Gastrocnemius medialis (tissue), 4 donors: ENCODE measurements at regions not wholly inside any gene's neighbourhood (a gene's known extent, or its start where the extent isn't known, plus 50 kb on each side); places are given as distances from the start of the nearest gene placed in this dataset.

ENCODE experiments used
- POLR2A ChIP-seq, 2 donors: fragments of 450-650 bp; IDR thresholded peaks; one replicate each; pipeline ENCODE4 v1.6.1; 2017; ENCODE audit warnings: antibody characterized with exemption in 2 of 2, mild to moderate bottlenecking in 2 of 2, moderate library complexity in 2 of 2
- TF ChIP-seq, protein P1 (sequence below), 5 experiments: fragments of 450-650 bp in 3 of 5; fragments of 200-600 bp in 2 of 5; sonication (generic) in 2 of 5; IDR thresholded peaks in 4 of 5; conservative IDR thresholded peaks in 1 of 5; 1 replicate in 4 of 5; 2 replicates in 1 of 5; pipeline ENCODE4 v1.5.1; 2016 to 2019; ENCODE audit warnings: antibody characterized with exemption in 5 of 5, mild to moderate bottlenecking in 3 of 5, moderate library complexity in 3 of 5

DNA sequence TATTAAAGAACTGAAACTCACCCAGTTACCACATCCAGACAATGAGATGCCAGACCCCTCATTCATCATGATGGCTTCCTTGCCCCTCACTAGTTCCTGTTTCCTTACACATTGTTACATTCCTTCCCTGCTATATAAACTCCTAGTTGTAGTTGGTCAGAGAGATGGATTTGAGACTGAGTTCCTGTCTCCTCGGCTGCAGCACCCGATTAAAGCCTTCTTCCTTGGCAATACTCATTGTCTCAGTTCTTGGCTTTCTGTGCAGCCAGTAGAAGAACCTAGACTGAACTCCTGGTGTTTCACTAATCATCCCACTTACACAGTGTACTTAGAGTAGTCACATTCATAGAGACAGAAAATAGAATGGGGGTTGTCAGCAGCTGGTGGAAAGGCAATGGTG is 324.7 kb downstream of the TRIML1 start:
- TF ChIP-seq, protein P1, sequence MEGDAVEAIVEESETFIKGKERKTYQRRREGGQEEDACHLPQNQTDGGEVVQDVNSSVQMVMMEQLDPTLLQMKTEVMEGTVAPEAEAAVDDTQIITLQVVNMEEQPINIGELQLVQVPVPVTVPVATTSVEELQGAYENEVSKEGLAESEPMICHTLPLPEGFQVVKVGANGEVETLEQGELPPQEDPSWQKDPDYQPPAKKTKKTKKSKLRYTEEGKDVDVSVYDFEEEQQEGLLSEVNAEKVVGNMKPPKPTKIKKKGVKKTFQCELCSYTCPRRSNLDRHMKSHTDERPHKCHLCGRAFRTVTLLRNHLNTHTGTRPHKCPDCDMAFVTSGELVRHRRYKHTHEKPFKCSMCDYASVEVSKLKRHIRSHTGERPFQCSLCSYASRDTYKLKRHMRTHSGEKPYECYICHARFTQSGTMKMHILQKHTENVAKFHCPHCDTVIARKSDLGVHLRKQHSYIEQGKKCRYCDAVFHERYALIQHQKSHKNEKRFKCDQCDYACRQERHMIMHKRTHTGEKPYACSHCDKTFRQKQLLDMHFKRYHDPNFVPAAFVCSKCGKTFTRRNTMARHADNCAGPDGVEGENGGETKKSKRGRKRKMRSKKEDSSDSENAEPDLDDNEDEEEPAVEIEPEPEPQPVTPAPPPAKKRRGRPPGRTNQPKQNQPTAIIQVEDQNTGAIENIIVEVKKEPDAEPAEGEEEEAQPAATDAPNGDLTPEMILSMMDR (IDR thresholded peaks at IDR 0.05 in 4 of 5, conservative IDR thresholded peaks at IDR 0.05 in 1 of 5) = no peak
- TF ChIP-seq POLR2A (IDR thresholded peaks at IDR 0.05) = no peak
